H7 (cell line): ENCODE measurements at regions not wholly inside any gene's neighbourhood (a gene's known extent, or its start where the extent isn't known, plus 50 kb on each side); places are given as distances from the start of the nearest gene placed in this dataset.
"Not testable (repeated sequence)": the region's sequence is repeated elsewhere in the genome, so short reads cannot be mapped to it uniquely, and the experiment has no call there.

ENCODE experiments used
- DNase-seq: peaks from one replicate; pipeline ENCODE4 v3.0.0; 2012
- H3K27me3 ChIP-seq: 2 replicates; pipeline ENCODE4 v1.6.0; 2011; ENCODE audit warnings: mild to moderate bottlenecking, low read length; ENCODE audit not compliant: control insufficient read depth, insufficient read depth
- H3K36me3 ChIP-seq: replicated peaks from 2 replicates; pipeline ENCODE4 v1.5.1; 2011; ENCODE audit warnings: low read length; ENCODE audit not compliant: control insufficient read depth, insufficient read depth
- H3K4me3 ChIP-seq: 2 replicates; pipeline ENCODE4 v1.5.1; 2011; ENCODE audit warnings: low read depth, mild to moderate bottlenecking, control low read depth, low read length, moderate library complexity; ENCODE audit not compliant: insufficient read depth

DNA sequence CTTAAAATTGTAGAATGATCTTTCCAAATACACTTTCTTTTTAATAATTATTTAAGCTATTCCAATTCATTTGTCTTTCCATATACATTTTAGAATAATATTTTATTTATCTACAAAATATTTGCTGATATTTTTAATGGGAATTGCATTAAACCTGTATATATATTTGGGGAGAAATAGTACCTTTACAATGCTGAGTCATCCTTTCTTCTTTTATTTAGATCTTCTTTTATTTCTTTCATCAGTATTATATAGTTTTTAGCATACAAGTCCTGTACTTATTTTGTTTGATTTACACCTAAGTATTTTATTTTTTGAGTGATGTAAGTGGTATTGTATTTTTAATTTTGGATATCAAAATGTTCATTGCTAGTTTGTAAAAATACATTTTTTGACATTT lies 639.5 kb upstream of the GOT2 start:
- DNase-seq: no peak
- H3K4me3 ChIP-seq: no peak overlapping the region
- no peaks in the 10 kb centered on the region for H3K36me3 ChIP-seq
- no peaks in the 10 kb centered on the region for H3K27me3 ChIP-seq

DNA sequence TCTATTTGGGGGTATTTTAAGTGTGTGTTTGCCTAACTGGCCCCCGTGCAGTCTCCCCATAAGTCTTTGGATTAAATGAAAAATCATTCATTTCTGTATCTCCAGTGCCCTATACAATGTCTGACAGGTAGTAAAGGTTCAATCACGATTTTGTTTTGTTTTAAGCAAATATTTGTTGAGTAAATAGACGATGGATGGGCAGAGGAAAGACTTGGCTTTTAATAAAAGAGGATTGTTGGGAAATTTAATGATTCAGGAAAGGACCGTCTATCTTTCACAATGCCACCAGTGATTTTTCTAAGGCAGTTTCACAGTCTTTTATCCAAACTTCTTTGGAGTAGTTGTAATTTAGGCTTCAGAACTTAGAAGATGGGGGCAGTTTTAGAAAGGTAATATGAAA lies 636.6 kb upstream of the GOT2 start:
- no peaks in the 10 kb centered on the region for H3K36me3 ChIP-seq
- H3K4me3 ChIP-seq: no peak overlapping the region
- DNase-seq: no peak
- H3K27me3 ChIP-seq: no peaks in the 10 kb centered on the region

- no peak overlapping the region for H3K4me3 ChIP-seq
- no peaks in the 10 kb centered on the region for H3K36me3 ChIP-seq
- H3K27me3 ChIP-seq: no peaks in the 10 kb centered on the region
- DNase-seq: no peak
Measured at GRCh38 chr16:59369523-59369922, 635.4 kb upstream of the GOT2 start.

DNA sequence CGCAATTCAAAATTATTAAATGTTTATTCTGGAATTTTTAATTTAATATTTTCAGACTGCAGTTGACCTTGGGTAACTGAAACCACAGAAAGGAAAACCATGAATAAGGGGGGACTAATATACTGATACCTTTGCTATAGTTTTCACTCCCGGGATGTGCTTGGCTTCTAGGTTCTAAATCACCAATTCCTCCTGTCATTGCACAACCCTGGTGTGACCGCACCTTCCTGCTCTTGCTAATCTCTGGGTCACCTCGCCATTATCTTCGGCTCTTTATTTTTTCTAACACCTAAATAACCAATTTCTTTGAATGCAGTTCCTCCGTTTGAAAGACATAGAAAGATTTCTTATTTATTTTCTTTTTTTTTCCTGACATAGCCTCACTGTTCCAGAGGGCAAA lies 634.5 kb upstream of the GOT2 start:
- Histone ChIP-seq H3K27me3 (no peaks in the 10 kb centered on the region), H3K36me3 (no peaks in the 10 kb centered on the region), H3K4me3 (no peak overlapping the region)
- no peak for DNase-seq

DNA sequence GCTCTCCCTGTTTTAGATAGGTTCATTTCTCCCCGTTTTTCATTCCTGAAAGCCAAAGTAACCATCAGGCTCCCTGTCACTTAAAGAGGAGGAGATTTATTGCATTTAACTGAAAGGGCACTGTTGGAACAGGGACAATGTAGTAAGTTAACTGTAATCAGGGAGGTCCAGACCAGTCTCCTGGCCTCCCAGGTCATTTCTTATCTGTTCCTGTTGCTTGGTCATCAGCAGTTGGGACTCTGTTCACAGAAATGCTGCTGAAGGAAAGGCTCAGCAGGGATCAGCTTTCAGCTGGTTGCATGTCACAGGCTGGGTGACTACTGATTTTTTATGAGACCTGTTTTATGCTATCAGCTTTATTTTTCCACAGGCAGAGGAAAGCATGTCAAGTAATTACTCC lies 622.6 kb upstream of the GOT2 start:
- H3K4me3 ChIP-seq: no peak overlapping the region
- no peaks in the 10 kb centered on the region for H3K36me3 ChIP-seq
- DNase-seq: no peak
- H3K27me3 ChIP-seq: no peaks in the 10 kb centered on the region

DNA sequence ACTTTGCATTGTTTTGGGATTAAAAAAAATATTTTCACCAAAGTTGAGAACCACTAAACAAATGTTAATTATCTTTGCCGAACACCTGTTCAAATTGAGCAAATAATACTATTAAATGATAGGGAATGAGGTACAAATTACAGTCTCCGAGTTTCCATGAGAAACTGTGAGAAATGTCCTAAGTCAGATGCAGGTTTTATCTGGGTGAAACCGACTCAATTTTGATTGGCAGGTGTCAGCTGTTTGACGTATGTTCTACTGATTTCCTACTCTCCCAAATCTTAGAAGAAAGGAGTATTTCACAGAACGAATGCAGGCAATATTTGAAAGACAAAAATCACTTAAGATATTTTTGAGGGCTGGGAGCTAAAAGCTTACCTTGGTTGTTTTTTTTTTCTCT lies 622.0 kb upstream of the GOT2 start:
- H3K36me3 ChIP-seq: no peaks in the 10 kb centered on the region
- H3K27me3 ChIP-seq: no peaks in the 10 kb centered on the region
- no peak overlapping the region for H3K4me3 ChIP-seq
- no peak for DNase-seq

GRCh38 chr16:59355704-59356103 lies 621.6 kb upstream of the GOT2 start:
- H3K4me3 ChIP-seq: no peak overlapping the region
- DNase-seq: peak; percentile 14
- no peaks in the 10 kb centered on the region for H3K36me3 ChIP-seq
- H3K27me3 ChIP-seq: no peaks in the 10 kb centered on the region

DNA sequence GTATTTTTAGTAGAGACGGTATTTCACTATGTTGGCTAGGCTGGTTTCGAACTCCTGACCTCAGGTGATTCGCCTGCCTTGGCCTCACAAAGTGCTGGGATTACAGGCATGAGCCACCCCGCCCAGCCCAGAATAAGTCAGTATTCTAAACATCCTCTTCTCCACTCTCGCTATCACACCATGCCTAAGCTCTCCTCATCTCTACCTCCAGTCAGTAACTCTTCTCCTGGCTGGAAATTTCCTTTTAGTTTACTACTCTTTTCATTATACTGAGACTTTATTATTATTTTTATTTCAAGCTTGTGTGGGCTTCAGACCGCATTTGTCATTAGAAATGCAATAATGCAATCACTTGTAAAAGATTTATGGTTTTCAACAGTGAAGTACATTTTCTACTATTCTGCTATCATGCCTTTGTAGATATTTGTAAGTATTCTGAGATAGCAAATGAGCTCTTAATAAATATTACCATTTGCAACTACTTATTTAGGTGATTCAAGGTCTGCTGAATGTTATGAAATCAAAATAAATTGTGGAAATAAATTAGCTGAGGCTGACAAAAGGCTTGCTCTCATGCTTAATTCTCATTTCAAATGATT lies 617.3 kb upstream of the GOT2 start:
- H3K4me3 ChIP-seq: no peak overlapping the region
- H3K27me3 ChIP-seq: peaks cover 3% of the 10 kb centered on the region
- H3K36me3 ChIP-seq: no peaks in the 10 kb centered on the region
- no peak for DNase-seq

DNA sequence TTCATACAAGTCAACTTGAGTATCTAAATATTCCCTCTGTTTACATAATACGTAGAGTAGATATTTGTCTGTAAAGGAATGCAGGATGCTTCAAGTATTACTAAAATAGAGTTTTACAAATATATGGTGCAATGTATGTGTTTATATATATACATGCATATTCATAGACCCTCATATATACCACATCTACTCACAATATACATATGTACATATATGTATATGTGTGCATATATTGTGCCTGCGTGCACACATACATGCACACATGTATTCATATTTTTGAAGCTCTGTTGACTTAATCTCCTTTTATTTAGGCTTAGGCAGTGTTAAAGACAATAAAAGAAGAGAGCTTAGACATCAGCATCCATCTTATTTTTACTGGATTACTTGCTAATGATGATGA lies 616.6 kb upstream of the GOT2 start:
- no peak overlapping the region for H3K4me3 ChIP-seq
- no peak for DNase-seq
- peaks cover 5% of the 10 kb centered on the region for H3K27me3 ChIP-seq
- no peaks in the 10 kb centered on the region for H3K36me3 ChIP-seq

GRCh38 chr16:59342669-59343068 lies 608.6 kb upstream of the GOT2 start:
- H3K27me3 ChIP-seq: peaks cover 76% of the 10 kb centered on the region
- no peak overlapping the region for H3K4me3 ChIP-seq
- no peaks in the 10 kb centered on the region for H3K36me3 ChIP-seq
- DNase-seq: no peak

GRCh38 chr16:59341368-59341767 lies 607.3 kb upstream of the GOT2 start:
- no peak overlapping the region for H3K4me3 ChIP-seq
- no peak for DNase-seq
- H3K27me3 ChIP-seq: peaks cover 85% of the 10 kb centered on the region
- H3K36me3 ChIP-seq: no peaks in the 10 kb centered on the region

GRCh38 chr16:59339871-59340270 lies 605.8 kb upstream of the GOT2 start:
- Histone ChIP-seq H3K36me3 (no peaks in the 10 kb centered on the region), H3K27me3 (peaks cover 84% of the 10 kb centered on the region), H3K4me3 (no peak overlapping the region)
- peak; percentile 18 for DNase-seq

- DNase-seq: no peak
- Histone ChIP-seq H3K36me3 (no peaks in the 10 kb centered on the region), H3K4me3 (no peak overlapping the region), H3K27me3 (peaks cover 58% of the 10 kb centered on the region)
Measured at GRCh38 chr16:59336136-59336695, 602.1 kb upstream of the GOT2 start.

DNA sequence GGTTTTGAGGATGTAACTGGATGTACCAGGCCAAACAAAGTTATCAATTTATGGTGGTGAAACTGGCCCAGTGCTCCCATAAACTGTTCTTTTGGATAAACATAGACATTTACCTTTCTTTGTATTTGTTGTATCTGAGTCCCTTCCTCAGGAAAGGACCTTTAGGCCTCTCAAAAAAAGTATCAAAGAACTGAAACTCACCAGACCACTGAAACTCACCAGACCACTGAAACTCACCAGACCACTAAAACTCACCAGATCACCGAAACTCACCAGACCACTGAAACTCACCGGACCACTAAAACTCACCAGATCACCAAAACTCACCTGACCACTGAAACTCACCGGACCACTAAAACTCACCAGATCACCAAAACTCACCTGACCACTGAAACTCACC lies 597.6 kb upstream of the GOT2 start:
- not testable (repeated sequence) for H3K4me3 ChIP-seq, H3K36me3 ChIP-seq

DNA sequence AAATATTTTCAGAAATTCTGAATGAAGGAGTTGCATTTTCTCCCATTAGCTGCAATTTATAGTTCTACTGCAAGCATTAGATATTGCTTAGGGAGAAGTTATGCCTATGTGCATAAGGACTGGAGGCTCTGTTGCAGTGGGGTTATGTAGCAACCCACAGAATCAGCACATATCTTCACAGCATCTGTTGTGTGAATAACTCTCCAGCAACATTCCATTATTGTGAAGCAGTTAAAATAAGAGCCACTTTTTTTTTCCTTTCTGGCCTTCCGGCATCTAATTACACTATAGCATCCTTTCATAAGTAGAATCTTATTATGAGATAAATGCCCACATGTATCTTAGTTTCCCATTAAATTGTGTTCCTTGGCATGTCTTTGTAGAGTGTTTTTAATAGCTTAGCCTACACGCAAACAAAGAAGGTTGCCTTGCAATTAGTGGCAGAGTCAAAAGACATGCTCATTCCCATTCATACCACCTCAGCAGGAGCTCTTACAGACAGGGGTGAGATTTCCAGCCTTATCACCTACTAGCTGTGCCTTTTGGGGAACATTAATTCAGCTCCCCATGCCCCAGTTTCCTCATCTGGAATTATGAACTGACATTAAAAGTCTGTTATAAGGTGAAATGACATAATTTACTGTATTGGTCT lies 596.0 kb upstream of the GOT2 start:
- DNase-seq: no peak

More for the DNA sequence above, 597.6 kb upstream of the GOT2 start:
- peaks cover 18% of the 10 kb centered on the region for H3K27me3 ChIP-seq
- not testable (repeated sequence) for DNase-seq

More for the DNA sequence above, 596.0 kb upstream of the GOT2 start:
- Histone ChIP-seq H3K27me3 (peaks cover 10% of the 10 kb centered on the region), H3K36me3 (no peaks in the 10 kb centered on the region), H3K4me3 (no peak overlapping the region)
